Loucy (cell line): ENCODE measurements at regions not wholly inside any gene's neighbourhood (a gene's known extent, or its start where the extent isn't known, plus 50 kb on each side); places are given as distances from the start of the nearest gene placed in this dataset.
"Not testable (repeated sequence)": the region's sequence is repeated elsewhere in the genome, so short reads cannot be mapped to it uniquely, and the experiment has no call there.

Source experiments
- H2AFZ ChIP-seq: fragments of 200-600 bp; sonication (generic); 2 replicates; pipeline ENCODE4 v1.6.0; 2016; ENCODE audit warnings: antibody characterized with exemption, mild to moderate bottlenecking, low read length, moderate library complexity
- H3F3A ChIP-seq: fragments of 200-600 bp; 2 replicates; pipeline ENCODE4 v1.6.0; 2016; ENCODE audit warnings: antibody characterized with exemption, low read depth, mild to moderate bottlenecking
- H3K27me3 ChIP-seq: fragments of 200-600 bp; sonication (generic); 2 replicates; pipeline ENCODE4 v1.6.1; 2014; ENCODE audit warnings: low read length, mild to moderate bottlenecking; ENCODE audit not compliant: insufficient read depth, poor library complexity, severe bottlenecking
- H3K36me3 ChIP-seq: fragments of 200-600 bp; sonication (generic); 2 replicates; pipeline ENCODE4 v1.6.1; 2016; ENCODE audit warnings: low read length; ENCODE audit not compliant: insufficient read depth
- H3K4me1 ChIP-seq: fragments of 200-600 bp; sonication (generic); 2 replicates; pipeline ENCODE4 v1.5.1; 2014; ENCODE audit warnings: low read length, mild to moderate bottlenecking; ENCODE audit not compliant: insufficient read depth, poor library complexity, severe bottlenecking
- H3K4me2 ChIP-seq: fragments of 200-600 bp; sonication (generic); 2 replicates; pipeline ENCODE4 v1.6.0; 2014; ENCODE audit warnings: antibody characterized with exemption, low read length, low read depth, mild to moderate bottlenecking; ENCODE audit not compliant: poor library complexity, severe bottlenecking
- H3K4me3 ChIP-seq: fragments of 200-600 bp; sonication (generic); 2 replicates; pipeline ENCODE4 v1.5.1; 2014; ENCODE audit warnings: low read length, mild to moderate bottlenecking, mixed read lengths; ENCODE audit not compliant: poor library complexity, severe bottlenecking
- H3K79me2 ChIP-seq: fragments of 200-600 bp; sonication (generic); 2 replicates; pipeline ENCODE4 v1.6.1; 2014; ENCODE audit warnings: low read length; ENCODE audit not compliant: insufficient read depth
- H3K9ac ChIP-seq: fragments of 200-600 bp; sonication (generic); 2 replicates; pipeline ENCODE4 v1.6.0; 2014; ENCODE audit warnings: mild to moderate bottlenecking, low read depth, low read length, moderate library complexity; ENCODE audit not compliant: poor library complexity, severe bottlenecking
- H3K9me2 ChIP-seq: fragments of 200-600 bp; sonication (generic); replicated peaks from 2 replicates; pipeline ENCODE4 v1.6.1; 2016; ENCODE audit warnings: low read depth, low read length, mixed read lengths
- H3K9me3 ChIP-seq: fragments of 200-600 bp; sonication (generic); 2 replicates; pipeline ENCODE4 v1.6.1; 2014; ENCODE audit warnings: mild to moderate bottlenecking, antibody characterized with exemption, low read length, low read depth; ENCODE audit not compliant: insufficient read depth
- H4K20me1 ChIP-seq: fragments of 200-600 bp; sonication (generic); 2 replicates; pipeline ENCODE4 v1.6.0; 2014; ENCODE audit warnings: antibody characterized with exemption, low read length, mild to moderate bottlenecking; ENCODE audit not compliant: insufficient read depth, poor library complexity, severe bottlenecking
- EZH2phosphoT487 ChIP-seq: fragments of 200-600 bp; IDR thresholded peaks from 2 replicates; pipeline ENCODE4 v1.6.1; 2018; ENCODE audit warnings: antibody characterized with exemption, mild to moderate bottlenecking, moderate library complexity, borderline replicate concordance
- TF ChIP-seq, protein P1 (sequence below): fragments of 200-600 bp; sonication (generic); conservative IDR thresholded peaks from 2 replicates; pipeline ENCODE4 v1.5.1; 2014; ENCODE audit warnings: mild to moderate bottlenecking, antibody characterized with exemption, low read length

DNA sequence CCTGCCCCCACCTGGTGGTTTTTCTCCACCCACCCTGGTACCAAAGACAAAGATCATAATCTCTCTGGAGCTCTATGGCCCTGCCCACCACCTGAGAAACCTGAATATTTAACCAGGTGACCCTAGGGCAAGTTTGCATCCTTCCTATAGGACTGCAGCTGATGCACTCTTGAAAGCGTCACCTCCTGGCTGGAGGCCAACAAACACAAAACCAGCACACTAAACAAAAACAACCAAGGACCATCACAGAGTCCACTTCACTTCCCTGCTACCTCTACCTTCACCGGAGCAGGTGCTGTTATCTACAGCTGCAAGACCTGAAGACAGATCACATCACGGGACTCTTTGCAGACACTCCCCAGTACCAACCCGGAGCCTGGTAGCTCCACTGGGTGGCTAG is 296.7 kb upstream of the FGF13 start:
- Histone ChIP-seq H4K20me1 (no peaks in the 10 kb centered on the region), H3K9me3 (no peaks in the 10 kb centered on the region), H3K4me2 (no peak overlapping the region), H3K4me1 (no peaks in the 10 kb centered on the region), H3F3A (no peaks in the 10 kb centered on the region), H3K36me3 (no peaks in the 10 kb centered on the region), H2AFZ (no peak overlapping the region), H3K27me3 (no peaks in the 10 kb centered on the region), H3K79me2 (no peaks in the 10 kb centered on the region), H3K9me2 (no peaks in the 10 kb centered on the region), H3K4me3 (no peak overlapping the region), H3K9ac (no peak overlapping the region)
- TF ChIP-seq EZH2phosphoT487, result no peak
- TF ChIP-seq, protein P1, sequence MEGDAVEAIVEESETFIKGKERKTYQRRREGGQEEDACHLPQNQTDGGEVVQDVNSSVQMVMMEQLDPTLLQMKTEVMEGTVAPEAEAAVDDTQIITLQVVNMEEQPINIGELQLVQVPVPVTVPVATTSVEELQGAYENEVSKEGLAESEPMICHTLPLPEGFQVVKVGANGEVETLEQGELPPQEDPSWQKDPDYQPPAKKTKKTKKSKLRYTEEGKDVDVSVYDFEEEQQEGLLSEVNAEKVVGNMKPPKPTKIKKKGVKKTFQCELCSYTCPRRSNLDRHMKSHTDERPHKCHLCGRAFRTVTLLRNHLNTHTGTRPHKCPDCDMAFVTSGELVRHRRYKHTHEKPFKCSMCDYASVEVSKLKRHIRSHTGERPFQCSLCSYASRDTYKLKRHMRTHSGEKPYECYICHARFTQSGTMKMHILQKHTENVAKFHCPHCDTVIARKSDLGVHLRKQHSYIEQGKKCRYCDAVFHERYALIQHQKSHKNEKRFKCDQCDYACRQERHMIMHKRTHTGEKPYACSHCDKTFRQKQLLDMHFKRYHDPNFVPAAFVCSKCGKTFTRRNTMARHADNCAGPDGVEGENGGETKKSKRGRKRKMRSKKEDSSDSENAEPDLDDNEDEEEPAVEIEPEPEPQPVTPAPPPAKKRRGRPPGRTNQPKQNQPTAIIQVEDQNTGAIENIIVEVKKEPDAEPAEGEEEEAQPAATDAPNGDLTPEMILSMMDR, result no peak

DNA sequence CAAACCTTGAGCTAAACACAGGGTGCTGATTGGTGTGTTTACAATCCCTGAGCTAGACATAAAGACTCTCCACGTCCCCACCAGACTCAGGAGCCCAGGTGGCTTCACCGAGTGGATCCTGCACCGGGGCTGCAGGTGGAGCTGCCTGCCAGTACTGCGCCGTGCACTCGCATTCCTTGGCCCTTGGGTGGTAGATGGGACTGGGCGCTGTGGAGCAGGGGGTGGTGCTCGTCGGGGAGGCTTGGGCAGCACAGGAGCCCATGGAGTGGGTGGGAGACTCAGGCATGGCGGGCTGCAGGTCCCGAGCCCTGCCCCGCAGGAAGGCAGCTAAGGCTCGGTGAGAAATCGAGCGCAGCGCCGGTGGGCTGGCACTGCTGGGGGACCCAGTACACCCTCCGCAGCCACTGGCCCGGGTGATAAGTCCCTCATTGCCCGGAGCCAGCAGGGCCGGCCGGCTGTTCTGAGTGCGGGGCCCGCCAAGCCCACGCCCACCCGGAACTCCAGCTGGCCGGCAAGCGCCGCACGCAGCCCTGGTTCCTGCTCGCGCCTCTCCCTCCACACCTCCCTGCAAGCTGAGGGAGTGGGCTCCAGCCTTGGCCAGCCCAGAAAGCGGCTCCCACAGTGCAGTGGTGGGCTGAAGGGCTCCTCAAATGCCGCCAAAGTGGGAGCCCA is 292.5 kb upstream of the FGF13 start:
- not testable (repeated sequence) for H3K4me3 ChIP-seq, H3K27me3 ChIP-seq, H3K9me2 ChIP-seq, H3K4me1 ChIP-seq, H4K20me1 ChIP-seq, H3K9ac ChIP-seq, H2AFZ ChIP-seq, H3K4me2 ChIP-seq, H3F3A ChIP-seq, H3K36me3 ChIP-seq, H3K79me2 ChIP-seq, H3K9me3 ChIP-seq

DNA sequence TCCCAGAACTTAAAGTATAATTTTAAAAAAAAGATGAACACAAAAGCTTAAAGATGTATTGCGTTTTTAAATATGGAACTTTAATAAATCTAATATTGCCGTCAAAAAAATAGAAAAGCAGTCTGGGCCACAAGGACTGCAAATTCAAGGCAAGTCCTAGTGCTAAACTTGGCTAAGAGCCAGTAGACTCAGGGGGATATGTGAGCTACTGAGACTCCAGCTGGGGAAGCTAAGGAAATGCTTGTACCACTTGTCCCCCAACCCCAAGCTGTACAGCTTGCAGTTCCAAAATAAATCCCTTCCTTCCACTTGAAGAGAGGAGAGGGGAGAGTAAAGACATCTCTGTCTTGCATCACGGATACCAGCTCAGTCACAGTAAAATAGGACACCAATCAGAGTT is 290.8 kb upstream of the FGF13 start:
- H3K4me3 ChIP-seq, result no peak overlapping the region
- H3F3A ChIP-seq, result no peaks in the 10 kb centered on the region
- no peaks in the 10 kb centered on the region for H4K20me1 ChIP-seq
- no peaks in the 10 kb centered on the region for H3K9me3 ChIP-seq
- H3K36me3 ChIP-seq, result no peaks in the 10 kb centered on the region
- no peaks in the 10 kb centered on the region for H3K9me2 ChIP-seq
- H3K9ac ChIP-seq, result no peak overlapping the region
- no peaks in the 10 kb centered on the region for H3K79me2 ChIP-seq
- TF ChIP-seq EZH2phosphoT487, result no peak
- TF ChIP-seq, protein P1, result no peak
- no peak overlapping the region for H3K4me2 ChIP-seq
- no peaks in the 10 kb centered on the region for H3K27me3 ChIP-seq
- no peak overlapping the region for H2AFZ ChIP-seq
- H3K4me1 ChIP-seq, result no peaks in the 10 kb centered on the region

DNA sequence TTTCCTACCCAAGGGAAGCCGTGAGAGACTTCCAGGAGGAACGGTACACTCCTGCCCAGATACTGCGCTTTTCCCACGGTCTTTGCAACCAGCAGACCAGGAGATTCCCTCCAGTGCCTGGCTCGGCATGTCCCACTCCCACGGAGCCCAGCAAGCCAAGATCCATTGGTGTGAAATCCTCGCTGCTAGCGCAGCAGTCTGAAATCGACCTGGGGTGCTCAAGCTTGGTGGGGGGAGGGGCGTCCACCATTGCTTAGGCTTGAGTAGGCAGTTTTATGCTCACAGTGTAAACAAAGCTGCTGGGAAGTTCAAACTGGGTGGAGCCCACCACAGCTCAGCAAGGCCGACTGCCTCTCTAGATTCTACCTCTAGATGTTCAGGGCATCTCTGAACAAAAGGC is 284.8 kb upstream of the FGF13 start:
- Histone ChIP-seq H3K9me3 (no peaks in the 10 kb centered on the region), H3K4me3 (no peak overlapping the region), H3K4me2 (no peak overlapping the region), H3K9ac (no peak overlapping the region), H3K9me2 (no peaks in the 10 kb centered on the region), H3K36me3 (no peaks in the 10 kb centered on the region), H3K79me2 (no peaks in the 10 kb centered on the region), H3K27me3 (no peaks in the 10 kb centered on the region), H3K4me1 (no peaks in the 10 kb centered on the region), H4K20me1 (no peaks in the 10 kb centered on the region), H3F3A (no peaks in the 10 kb centered on the region), H2AFZ (no peak overlapping the region)
- TF ChIP-seq, protein P1, result no peak
- no peak for TF ChIP-seq EZH2phosphoT487
